Endothelial cell of umbilical vein (primary cell): ENCODE measurements at regions not wholly inside any gene's neighbourhood (a gene's known extent, or its start where the extent isn't known, plus 50 kb on each side); places are given as distances from the start of the nearest gene placed in this dataset.

Source experiments
- BruUV-seq: library from RNA; stranded (reverse); fragments of 400-500 nt; replicated peaks from 2 replicates; lab custom pipeline; 2021; lab: Mats Ljungman, UMichigan
- CTCF ChIA-PET: fragments of 300-600, 350-600 bp; sonication (Branson Sonifier 250); formaldehyde crosslinking; loops from one replicate; lab custom pipeline; 2021; ENCODE audit warnings: antibody characterized with exemption, inconsistent platforms; lab: Charles Lee
- POLR2A ChIA-PET: fragments of 300-600, 350-600 bp; sonication (Branson Sonifier 250); formaldehyde crosslinking; loops from one replicate; lab custom pipeline; 2021; ENCODE audit warnings: antibody characterized with exemption, inconsistent platforms; lab: Charles Lee
- DNase-seq: peaks from one replicate; pipeline ENCODE4 v3.0.0-alpha.2; 2011; ENCODE audit warnings: low read depth, low spot score
- FAIRE-seq: peaks from 2 replicates; lab custom pipeline; 2011; peaks lifted over from hg19 to GRCh38; lab: Jason Lieb, UNC
- H2AFZ ChIP-seq: 2 replicates; pipeline ENCODE4 v1.6.0; 2012; ENCODE audit warnings: low read depth, low read length, control low read depth, inconsistent platforms
- H3K27ac ChIP-seq: 2 replicates; pipeline ENCODE4 v1.5.1; 2011; ENCODE audit warnings: low read depth, mild to moderate bottlenecking, control low read depth, low read length, moderate library complexity; ENCODE audit not compliant: insufficient read depth
- H3K27me3 ChIP-seq, 2 experiments: 2 replicates each; pipeline versions ENCODE4 v1.6.0 to v1.6.1; 2011; ENCODE audit warnings: low read length in 2 of 2, mixed read lengths in 1 of 2; ENCODE audit not compliant: control insufficient read depth in 2 of 2, insufficient read depth in 2 of 2
- H3K36me3 ChIP-seq, 2 experiments: 2 replicates in 1 of 2; 3 replicates in 1 of 2; pipeline ENCODE4 v1.5.1; 2011; ENCODE audit warnings: low read length in 2 of 2, mild to moderate bottlenecking in 1 of 2, moderate library complexity in 1 of 2; ENCODE audit not compliant: control insufficient read depth in 2 of 2, insufficient read depth in 2 of 2; ENCODE audit errors: extremely low read depth in 1 of 2
- H3K4me1 ChIP-seq: 3 replicates; pipeline ENCODE4 v1.5.1; 2011; ENCODE audit warnings: mild to moderate bottlenecking, low read length; ENCODE audit not compliant: control insufficient read depth, insufficient read depth; ENCODE audit errors: extremely low read depth
- H3K4me2 ChIP-seq: 2 replicates; pipeline ENCODE4 v1.6.1; 2011; ENCODE audit warnings: low read length, control low read depth, mixed read lengths; ENCODE audit not compliant: insufficient read depth
- H3K4me3 ChIP-seq, 3 experiments: fragments of 200-600 bp in 1 of 3; sonication (generic), shearing (Covaris generic) in 1 of 3; replicated peaks in 1 of 3; 2 replicates each; pipeline ENCODE4 v1.5.1; 2011 to 2016; ENCODE audit warnings: control low read depth in 3 of 3, low read length in 3 of 3, mild to moderate bottlenecking in 2 of 3, inconsistent platforms in 1 of 3, low read depth in 1 of 3, moderate library complexity in 1 of 3; ENCODE audit not compliant: insufficient read depth in 1 of 3
- H3K79me2 ChIP-seq: 2 replicates; pipeline ENCODE4 v1.6.0; 2012; ENCODE audit warnings: low read length, inconsistent platforms; ENCODE audit not compliant: control insufficient read depth, insufficient read depth
- H3K9ac ChIP-seq: replicated peaks from 2 replicates; pipeline ENCODE3; 2011; ENCODE audit warnings: low read length, control low read depth; ENCODE audit not compliant: insufficient read depth; ENCODE audit errors: extremely low read depth
- H3K9me1 ChIP-seq: replicated peaks from 3 replicates; pipeline ENCODE4 v1.6.0; 2011; ENCODE audit warnings: mild to moderate bottlenecking, low read length; ENCODE audit not compliant: control insufficient read depth, insufficient read depth; ENCODE audit errors: extremely low read depth
- H3K9me3 ChIP-seq: replicated peaks from 2 replicates; pipeline ENCODE4 v1.5.1; 2012; ENCODE audit warnings: low read length, inconsistent platforms; ENCODE audit not compliant: control insufficient read depth, insufficient read depth
- H4K20me1 ChIP-seq: replicated peaks from 2 replicates; pipeline ENCODE3; 2011; ENCODE audit warnings: mild to moderate bottlenecking, low read length; ENCODE audit not compliant: control insufficient read depth, insufficient read depth; ENCODE audit errors: extremely low read depth
- FOS ChIP-seq: IDR thresholded peaks from 2 replicates; pipeline ENCODE4 v1.6.1; 2011; ENCODE audit warnings: mild to moderate bottlenecking, low read length, moderate library complexity, borderline replicate concordance; ENCODE audit not compliant: insufficient read depth
- JUN ChIP-seq: IDR thresholded peaks from 2 replicates; pipeline ENCODE4 v1.6.1; 2011; ENCODE audit warnings: borderline replicate concordance, low read depth; ENCODE audit not compliant: insufficient read length, insufficient read depth
- POLR2A ChIP-seq: IDR thresholded peaks from 2 replicates; pipeline ENCODE4 v1.6.1; 2012; ENCODE audit warnings: low read depth, mild to moderate bottlenecking, control low read depth, low read length
- dilution Hi-C: fragments of 300-500 bp; cut with MboI; formaldehyde crosslinking; loops from one replicate; pipeline ENCODE4 v1.15.0; 2019; ENCODE audit warnings: low sequenced_read_pairs; ENCODE audit not compliant: extremely low pct_ligation_motif_present
- intact Hi-C: fragments of 100-400 bp; cut with micrococcal nuclease; formaldehyde crosslinking; loops from one replicate; pipeline ENCODE4 v1.10.0; 2022

GRCh38 chr2:182541268-182541667 lies 114.4 kb upstream of the PDE1A start:
- DNase-seq = no peak
- CTCF ChIA-PET = interaction anchor here (1.6 kb wide), 1 partner anchor 18 kb away, joined by 5 read pairs; no protein-coding TSS in a partner anchor
- POLR2A ChIA-PET = no interaction called here

GRCh38 chr2:182542501-182543258 lies 115.8 kb upstream of the PDE1A start:
- CTCF ChIA-PET = no interaction called here
- peak; percentile 78 for DNase-seq

More at GRCh38 chr2:182541268-182541667, 114.4 kb upstream of the PDE1A start:
- TF ChIP-seq JUN (no peak), POLR2A (no peak)
- H3K4me1 ChIP-seq = peaks cover 29% of the 10 kb centered on the region
- no peaks in the 10 kb centered on the region for H3K27me3 ChIP-seq
- H3K9me1 ChIP-seq = no peaks in the 10 kb centered on the region
- H3K9ac ChIP-seq = no peak overlapping the region
- H3K27ac ChIP-seq = no peak overlapping the region
- H2AFZ ChIP-seq = no peak overlapping the region
- no peaks in the 10 kb centered on the region for H3K9me3 ChIP-seq
- no peaks in the 10 kb centered on the region for H3K36me3 ChIP-seq
- BruUV-seq = no TSS peak
- dilution Hi-C loops (no loop called here), intact Hi-C loops (no loop called here)
- H3K4me2 ChIP-seq = no peak overlapping the region
- no peaks in the 10 kb centered on the region for H4K20me1 ChIP-seq
- no peaks in the 10 kb centered on the region for H3K79me2 ChIP-seq
- FAIRE-seq = no peak
- H3K4me3 ChIP-seq = no peak overlapping the region

More at GRCh38 chr2:182542501-182543258, 115.8 kb upstream of the PDE1A start:
- Histone ChIP-seq H4K20me1 (no peaks in the 10 kb centered on the region), H3K9ac (no peak overlapping the region), H3K79me2 (no peaks in the 10 kb centered on the region), H3K4me2 (peak overlapping the region; percentile 28), H3K27ac (no peak overlapping the region), H3K9me3 (no peaks in the 10 kb centered on the region), H3K27me3 (no peaks in the 10 kb centered on the region), H3K4me1 (peaks cover 42% of the 10 kb centered on the region), H2AFZ (no peak overlapping the region), H3K4me3 (no peak overlapping the region), H3K36me3 (no peaks in the 10 kb centered on the region), H3K9me1 (no peaks in the 10 kb centered on the region)
- TF ChIP-seq POLR2A (no peak), FOS (peak; percentile 79)
- FAIRE-seq = peak; percentile 12
- BruUV-seq = no TSS peak
- intact Hi-C loops (no loop called here), dilution Hi-C loops (no loop called here)
- POLR2A ChIA-PET = no interaction called here
